Endodermal cell (in vitro differentiated cells): ENCODE measurements at regions not wholly inside any gene's neighbourhood (a gene's known extent, or its start where the extent isn't known, plus 50 kb on each side); places are given as distances from the start of the nearest gene placed in this dataset.
A peak's percentile ranks its signal among the peaks of the same experiment; 100 is the strongest.

Source experiments
- DNase-seq: peaks from one replicate; pipeline ENCODE4 v3.0.0-alpha.2; 2017
- H3K27ac ChIP-seq: 2 replicates; pipeline ENCODE4 v1.5.1; 2013; ENCODE audit warnings: mild to moderate bottlenecking, low read depth, low read length, moderate library complexity
- H3K27me3 ChIP-seq: 2 replicates; pipeline ENCODE4 v1.6.1; 2013; ENCODE audit warnings: mild to moderate bottlenecking, low read length, moderate library complexity; ENCODE audit not compliant: insufficient read depth, control insufficient read depth, poor library complexity, severe bottlenecking
- H3K36me3 ChIP-seq: 2 replicates; pipeline ENCODE4 v1.7.0; 2013; ENCODE audit warnings: mild to moderate bottlenecking, low read length, moderate library complexity; ENCODE audit not compliant: control insufficient read depth, insufficient read depth
- H3K4me1 ChIP-seq: one replicate; pipeline ENCODE4 v1.7.0; 2013; ENCODE audit warnings: low read length; ENCODE audit not compliant: control insufficient read depth, insufficient read depth
- H3K4me3 ChIP-seq: 2 replicates; pipeline ENCODE4 v1.5.1; 2013; ENCODE audit warnings: mild to moderate bottlenecking, low read length, moderate library complexity
- H3K9ac ChIP-seq: 2 replicates; pipeline ENCODE4 v1.6.1; 2013; ENCODE audit warnings: mild to moderate bottlenecking, low read length, moderate library complexity; ENCODE audit not compliant: poor library complexity, severe bottlenecking; ENCODE audit errors: extremely low read depth
- H3K9me3 ChIP-seq: 2 replicates; pipeline ENCODE4 v1.6.1; 2013; ENCODE audit warnings: mild to moderate bottlenecking, low read length, moderate library complexity; ENCODE audit not compliant: control insufficient read depth
- H3K27ac Mint-ChIP-seq: 2 replicates; pipeline ENCODE4 v1.8.0; 2020; ENCODE audit warnings: mixed read lengths
- H3K27me3 Mint-ChIP-seq: 2 replicates; pipeline ENCODE4 v1.8.0; 2021; ENCODE audit warnings: mild to moderate bottlenecking, mixed read lengths; ENCODE audit not compliant: insufficient read depth
- H3K36me3 Mint-ChIP-seq: 2 replicates; pipeline ENCODE4 v1.8.0; 2020; ENCODE audit warnings: low read depth, mixed read lengths
- H3K4me1 Mint-ChIP-seq: 2 replicates; pipeline ENCODE4 v1.8.0; 2020; ENCODE audit warnings: mixed read lengths
- H3K4me3 Mint-ChIP-seq: 2 replicates; pipeline ENCODE4 v1.8.0; 2020; ENCODE audit warnings: mild to moderate bottlenecking, moderate library complexity, mixed read lengths
- H3K9me3 Mint-ChIP-seq: 2 replicates; pipeline ENCODE4 v1.8.0; 2020; ENCODE audit warnings: mild to moderate bottlenecking, mixed read lengths
- WGBS, 2 experiments: methylation state at CpG; one replicate each; pipeline versions ENCODE4 v1.1.5 to v1.1.7; 2013; ENCODE audit warnings: missing lambda C conversion rate in 2 of 2, mixed read lengths in 1 of 2; ENCODE audit not compliant: insufficient coverage in 1 of 2, insufficient read length in 1 of 2; 5-methylcytosine and 5-hydroxymethylcytosine counted together
- TF ChIP-seq, protein P1 (sequence below): fragments of 200-600 bp; sonication (generic); conservative IDR thresholded peaks from 2 replicates; pipeline ENCODE4 v1.5.0; 2021; ENCODE audit warnings: antibody characterized with exemption, mild to moderate bottlenecking

- no peaks in the 10 kb centered on the region for H3K9me3 ChIP-seq
- no peak for DNase-seq
- H3K36me3 ChIP-seq, result no peaks in the 10 kb centered on the region
- H3K4me3 ChIP-seq, result peak overlapping the region; percentile 13
- no peak overlapping the region for H3K4me3 Mint-ChIP-seq
- no peak overlapping the region for H3K27ac Mint-ChIP-seq
- peaks cover 13% of the 10 kb centered on the region for H3K4me1 ChIP-seq
- peaks cover 1% of the 10 kb centered on the region for H3K27me3 Mint-ChIP-seq
- H3K27ac ChIP-seq, result no peak overlapping the region
- H3K9me3 Mint-ChIP-seq, result no peaks in the 10 kb centered on the region
- H3K27me3 ChIP-seq, result peaks cover 6% of the 10 kb centered on the region
- peaks cover 35% of the 10 kb centered on the region for H3K4me1 Mint-ChIP-seq
- TF ChIP-seq, protein P1, sequence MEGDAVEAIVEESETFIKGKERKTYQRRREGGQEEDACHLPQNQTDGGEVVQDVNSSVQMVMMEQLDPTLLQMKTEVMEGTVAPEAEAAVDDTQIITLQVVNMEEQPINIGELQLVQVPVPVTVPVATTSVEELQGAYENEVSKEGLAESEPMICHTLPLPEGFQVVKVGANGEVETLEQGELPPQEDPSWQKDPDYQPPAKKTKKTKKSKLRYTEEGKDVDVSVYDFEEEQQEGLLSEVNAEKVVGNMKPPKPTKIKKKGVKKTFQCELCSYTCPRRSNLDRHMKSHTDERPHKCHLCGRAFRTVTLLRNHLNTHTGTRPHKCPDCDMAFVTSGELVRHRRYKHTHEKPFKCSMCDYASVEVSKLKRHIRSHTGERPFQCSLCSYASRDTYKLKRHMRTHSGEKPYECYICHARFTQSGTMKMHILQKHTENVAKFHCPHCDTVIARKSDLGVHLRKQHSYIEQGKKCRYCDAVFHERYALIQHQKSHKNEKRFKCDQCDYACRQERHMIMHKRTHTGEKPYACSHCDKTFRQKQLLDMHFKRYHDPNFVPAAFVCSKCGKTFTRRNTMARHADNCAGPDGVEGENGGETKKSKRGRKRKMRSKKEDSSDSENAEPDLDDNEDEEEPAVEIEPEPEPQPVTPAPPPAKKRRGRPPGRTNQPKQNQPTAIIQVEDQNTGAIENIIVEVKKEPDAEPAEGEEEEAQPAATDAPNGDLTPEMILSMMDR, result no peak
- no peak overlapping the region for H3K9ac ChIP-seq
- H3K36me3 Mint-ChIP-seq, result no peaks in the 10 kb centered on the region
- WGBS, 2 experiments, result 82 to 90% methylated on average over 2 of the region's 2 CpGs
Observed at GRCh38 chr18:32878436-32878835, 105.6 kb upstream of the KLHL14 start.

DNA sequence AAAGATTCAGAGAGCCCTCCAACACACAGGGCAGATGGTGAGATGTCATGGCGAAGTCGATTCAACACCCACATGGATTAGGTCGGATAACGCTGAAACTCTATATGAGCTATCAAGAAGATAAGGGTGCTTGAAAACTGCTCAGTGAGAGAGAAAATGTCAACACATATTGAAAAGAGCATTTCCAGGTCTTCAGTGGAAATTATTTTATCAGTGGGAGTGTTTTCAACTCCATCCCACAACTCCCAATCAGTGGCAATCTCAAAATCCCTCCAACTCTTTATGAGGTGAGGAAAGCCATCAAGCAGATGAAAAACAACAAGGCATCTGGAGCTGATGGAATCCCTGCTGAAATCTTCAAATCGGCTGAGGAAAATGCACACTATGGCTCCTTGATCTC, 104.5 kb upstream of the KLHL14 start:
- DNase-seq, result no peak
- H3K27me3 Mint-ChIP-seq, result no peaks in the 10 kb centered on the region
- no peaks in the 10 kb centered on the region for H3K36me3 ChIP-seq
- no peak overlapping the region for H3K27ac Mint-ChIP-seq
- H3K4me1 Mint-ChIP-seq, result peaks cover 35% of the 10 kb centered on the region
- no peaks in the 10 kb centered on the region for H3K36me3 Mint-ChIP-seq
- H3K27ac ChIP-seq, result no peak overlapping the region
- H3K4me1 ChIP-seq, result peaks cover 13% of the 10 kb centered on the region
- WGBS, 2 experiments, result 93 to 94% methylated on average over 5 of the region's 5 CpGs
- H3K4me3 Mint-ChIP-seq, result no peak overlapping the region
- TF ChIP-seq, protein P1, result no peak
- H3K27me3 ChIP-seq, result no peaks in the 10 kb centered on the region
- H3K4me3 ChIP-seq, result no peak overlapping the region
- no peaks in the 10 kb centered on the region for H3K9me3 ChIP-seq
- H3K9me3 Mint-ChIP-seq, result no peaks in the 10 kb centered on the region
- H3K9ac ChIP-seq, result no peak overlapping the region

DNA sequence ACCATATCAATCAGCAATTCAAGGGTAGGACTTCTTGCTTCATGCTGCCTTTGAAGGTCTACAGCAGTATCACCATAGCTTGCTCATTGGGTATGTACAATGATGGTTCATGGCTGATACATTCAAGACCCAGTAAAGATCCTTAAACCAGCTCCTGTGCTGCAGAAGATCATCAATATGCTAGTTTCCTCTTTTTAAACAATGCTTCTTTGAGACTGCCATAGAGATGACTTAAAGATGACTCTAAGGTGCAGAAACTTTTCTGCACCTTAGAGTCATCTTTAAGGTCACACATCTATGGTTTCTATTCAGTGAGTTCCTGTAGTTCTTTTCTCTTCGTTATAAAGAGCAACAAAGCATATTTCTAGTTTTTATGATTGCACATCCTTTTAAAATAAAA, 102.8 kb upstream of the KLHL14 start:
- Mint-ChIP-seq H3K4me3 (no peak overlapping the region), H3K36me3 (no peaks in the 10 kb centered on the region), H3K4me1 (peaks cover 38% of the 10 kb centered on the region), H3K27ac (no peak overlapping the region), H3K9me3 (no peaks in the 10 kb centered on the region), H3K27me3 (no peaks in the 10 kb centered on the region)
- no peak overlapping the region for H3K27ac ChIP-seq
- no peaks in the 10 kb centered on the region for H3K9me3 ChIP-seq
- H3K9ac ChIP-seq, result no peak overlapping the region
- H3K36me3 ChIP-seq, result no peaks in the 10 kb centered on the region
- DNase-seq, result no peak
- 100% methylated on average over 1 of the region's 1 CpG; no CpG with 5 or more reads in 1 of the 2 experiments for WGBS, 2 experiments
- H3K4me3 ChIP-seq, result no peak overlapping the region
- H3K4me1 ChIP-seq, result peaks cover 20% of the 10 kb centered on the region
- no peaks in the 10 kb centered on the region for H3K27me3 ChIP-seq
- TF ChIP-seq, protein P1, result no peak
